H9 (cell line): ENCODE measurements at regions not wholly inside any gene's neighbourhood (a gene's known extent, or its start where the extent isn't known, plus 50 kb on each side); places are given as distances from the start of the nearest gene placed in this dataset.

Experiments used
- DNase-seq: peaks from one replicate; pipeline ENCODE4 v3.0.0-alpha.2; 2017
- H2AFZ ChIP-seq: one replicate; pipeline ENCODE4 v1.6.1; 2013; ENCODE audit warnings: mild to moderate bottlenecking, low read length, control low read depth, moderate library complexity
- H2AK5ac ChIP-seq: 2 replicates; pipeline ENCODE4 v1.6.1; 2013; ENCODE audit warnings: low read length, control low read depth, mixed read lengths; ENCODE audit not compliant: insufficient read length
- H2BK120ac ChIP-seq: one replicate; pipeline ENCODE4 v1.6.1; 2013; ENCODE audit warnings: low read depth, mild to moderate bottlenecking, low read length, control low read depth, inconsistent platforms; ENCODE audit not compliant: poor library complexity, severe bottlenecking
- H2BK12ac ChIP-seq: 2 replicates; pipeline ENCODE4 v1.6.1; 2013; ENCODE audit warnings: low read length, control low read depth, mixed read lengths, low read depth; ENCODE audit not compliant: insufficient read length
- H2BK15ac ChIP-seq: 2 replicates; pipeline ENCODE4 v1.6.1; 2013; ENCODE audit warnings: low read depth, low read length, control low read depth
- H2BK20ac ChIP-seq: one replicate; pipeline ENCODE4 v1.6.1; 2013; ENCODE audit warnings: low read depth, mild to moderate bottlenecking, low read length, control low read depth, inconsistent platforms; ENCODE audit not compliant: poor library complexity, severe bottlenecking
- H2BK5ac ChIP-seq: 2 replicates; pipeline ENCODE4 v1.6.1; 2013; ENCODE audit warnings: low read length, control low read depth, mixed read lengths; ENCODE audit not compliant: insufficient read length
- H3K14ac ChIP-seq: 2 replicates; pipeline ENCODE4 v1.6.1; 2013; ENCODE audit warnings: low read length, control low read depth; ENCODE audit not compliant: insufficient read depth
- H3K18ac ChIP-seq: 2 replicates; pipeline ENCODE4 v1.6.1; 2013; ENCODE audit warnings: low read depth, mild to moderate bottlenecking, mixed read lengths, low read length, control low read depth; ENCODE audit not compliant: insufficient read length
- H3K23ac ChIP-seq: 2 replicates; pipeline ENCODE4 v1.6.1; 2013; ENCODE audit warnings: low read length, control low read depth, mixed read lengths, low read depth; ENCODE audit not compliant: insufficient read length
- H3K23me2 ChIP-seq: 2 replicates; pipeline ENCODE4 v1.6.1; 2013; ENCODE audit warnings: low read depth, mild to moderate bottlenecking, mixed read lengths, low read length, control low read depth; ENCODE audit not compliant: insufficient read length, poor library complexity, severe bottlenecking
- H3K27ac ChIP-seq: 2 replicates; pipeline ENCODE4 v1.5.1; 2013; ENCODE audit warnings: low read length, control low read depth, mixed read lengths, low read depth; ENCODE audit not compliant: insufficient read length
- H3K27me3 ChIP-seq: 2 replicates; pipeline ENCODE4 v1.6.1; 2013; ENCODE audit warnings: low read length, control low read depth, inconsistent platforms; ENCODE audit not compliant: insufficient read depth
- H3K4ac ChIP-seq: 2 replicates; pipeline ENCODE4 v1.6.1; 2013; ENCODE audit warnings: low read depth, mild to moderate bottlenecking, control low read depth, inconsistent platforms, low read length, moderate library complexity
- H3K4me1 ChIP-seq: 2 replicates; pipeline ENCODE4 v1.6.1; 2013; ENCODE audit warnings: low read length, control low read depth, inconsistent platforms; ENCODE audit not compliant: insufficient read depth
- H3K4me2 ChIP-seq: 2 replicates; pipeline ENCODE4 v1.6.1; 2013; ENCODE audit warnings: low read length, control low read depth, mixed read lengths; ENCODE audit not compliant: insufficient read length, insufficient read depth
- H3K56ac ChIP-seq: 2 replicates; pipeline ENCODE4 v1.6.1; 2013; ENCODE audit warnings: low read depth, mild to moderate bottlenecking, mixed read lengths, low read length, control low read depth; ENCODE audit not compliant: insufficient read length
- H3K79me1 ChIP-seq: 2 replicates; pipeline ENCODE4 v1.6.1; 2013; ENCODE audit warnings: low read depth, mild to moderate bottlenecking, moderate library complexity, low read length, control low read depth, inconsistent platforms; ENCODE audit not compliant: insufficient read depth, poor library complexity, severe bottlenecking
- H3K79me2 ChIP-seq: 2 replicates; pipeline ENCODE4 v1.6.1; 2013; ENCODE audit warnings: low read length, control low read depth, inconsistent platforms; ENCODE audit not compliant: insufficient read depth
- H3K9ac ChIP-seq: 2 replicates; pipeline ENCODE4 v1.6.1; 2013; ENCODE audit warnings: low read length, control low read depth, mixed read lengths; ENCODE audit not compliant: insufficient read length; ENCODE audit errors: extremely low read depth
- H3K9me3 ChIP-seq: one replicate; pipeline ENCODE4 v1.6.1; 2013; ENCODE audit warnings: low read depth, low read length, inconsistent platforms; ENCODE audit not compliant: control insufficient read depth
- H3T11ph ChIP-seq: one replicate; pipeline ENCODE4 v1.6.1; 2013; ENCODE audit warnings: mild to moderate bottlenecking, low read length, control low read depth, inconsistent platforms
- H4K20me1 ChIP-seq: one replicate; pipeline ENCODE4 v1.6.1; 2013; ENCODE audit not compliant: control insufficient read depth, insufficient read length, insufficient read depth
- H4K5ac ChIP-seq: 2 replicates; pipeline ENCODE4 v1.6.1; 2013; ENCODE audit warnings: low read depth, mild to moderate bottlenecking, mixed read lengths, low read length, control low read depth; ENCODE audit not compliant: insufficient read length
- H4K8ac ChIP-seq: replicated peaks from 2 replicates; pipeline ENCODE4 v1.6.1; 2013; ENCODE audit warnings: low read length, control low read depth, mixed read lengths, low read depth; ENCODE audit not compliant: insufficient read length
- H4K91ac ChIP-seq: 2 replicates; pipeline ENCODE4 v1.6.1; 2013; ENCODE audit warnings: low read depth, mild to moderate bottlenecking, moderate library complexity, mixed read lengths, low read length, control low read depth; ENCODE audit not compliant: insufficient read length
- H3K27ac Mint-ChIP-seq, 3 experiments: 2 replicates in 2 of 3; 3 replicates in 1 of 3; pipeline ENCODE4 v1.8.0; 2020 to 2021; ENCODE audit warnings: mixed read lengths in 3 of 3, mild to moderate bottlenecking in 1 of 3, moderate library complexity in 1 of 3
- H3K27me3 Mint-ChIP-seq: 2 replicates; pipeline ENCODE4 v1.8.0; 2021; ENCODE audit warnings: low read depth, mild to moderate bottlenecking, moderate library complexity, mixed read lengths
- H3K36me3 Mint-ChIP-seq, 3 experiments: 2 replicates in 2 of 3; 3 replicates in 1 of 3; pipeline ENCODE4 v1.8.0; 2020 to 2021; ENCODE audit warnings: low read depth in 3 of 3, mixed read lengths in 3 of 3; ENCODE audit not compliant: insufficient read depth in 1 of 3
- H3K4me1 Mint-ChIP-seq, 2 experiments: 2 replicates each; pipeline ENCODE4 v1.8.0; 2020; ENCODE audit warnings: mixed read lengths in 2 of 2
- H3K4me3 Mint-ChIP-seq, 2 experiments: 2 replicates in 1 of 2; 3 replicates in 1 of 2; pipeline ENCODE4 v1.8.0; 2020 to 2021; ENCODE audit warnings: mild to moderate bottlenecking in 2 of 2, mixed read lengths in 2 of 2, moderate library complexity in 1 of 2
- H3K9me3 Mint-ChIP-seq, 2 experiments: 2 replicates in 1 of 2; 3 replicates in 1 of 2; pipeline ENCODE4 v1.8.0; 2020; ENCODE audit warnings: mild to moderate bottlenecking in 2 of 2, mixed read lengths in 2 of 2, moderate library complexity in 1 of 2
- CTCF ChIP-seq: fragments of 200-600 bp; sonication (generic); conservative IDR thresholded peaks from 3 replicates; pipeline ENCODE4 v1.8.0; 2021; ENCODE audit warnings: antibody characterized with exemption, mild to moderate bottlenecking
- WGBS: extraction: QIAGEN DNeasy Blood & Tissue Kit; methylation state at CpG from one replicate; pipeline ENCODE4 v1.1.7; 2013; ENCODE audit warnings: missing lambda C conversion rate, low lambda C conversion rate, mixed read lengths; ENCODE audit not compliant: insufficient read length; ENCODE audit errors: extremely low coverage; 5-methylcytosine and 5-hydroxymethylcytosine counted together

DNA sequence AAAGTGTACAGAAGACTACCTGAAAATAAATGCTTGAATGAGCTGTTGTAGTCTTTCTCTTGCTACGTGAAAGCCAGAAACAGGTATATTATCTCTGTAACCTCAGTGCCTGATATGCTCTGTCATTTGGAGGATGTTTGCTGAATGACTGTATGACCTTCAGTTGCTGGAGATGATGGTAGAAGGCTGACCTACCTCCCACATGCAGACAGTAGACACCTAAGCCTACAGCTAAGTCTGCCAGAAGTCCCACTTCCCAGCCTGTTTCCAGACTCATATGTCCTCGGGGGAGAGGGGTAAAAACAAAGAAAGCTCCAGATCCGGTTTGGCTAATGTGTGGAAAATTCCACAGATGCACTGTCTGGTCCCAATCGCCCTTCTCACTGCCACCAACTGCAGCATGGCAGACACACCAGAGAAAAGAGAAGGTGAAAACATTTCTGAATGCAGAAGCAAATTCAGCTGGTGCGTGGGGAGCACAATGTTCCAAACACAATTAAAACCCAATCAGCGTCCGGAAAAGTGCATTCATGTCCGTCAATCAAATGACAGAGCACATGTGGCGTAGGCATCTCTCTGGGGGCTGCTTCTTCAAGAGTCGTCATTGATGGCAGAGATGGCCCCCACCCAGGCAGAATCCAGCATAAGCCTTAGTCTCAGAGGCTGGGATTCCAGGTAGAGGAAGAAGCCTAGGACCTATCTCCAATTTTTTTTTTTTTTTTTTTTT lies 76.3 kb upstream of the TBX3 start:
- no peak overlapping the region for H4K8ac ChIP-seq
- no peak overlapping the region for H4K5ac ChIP-seq
- H2BK120ac ChIP-seq: no peak overlapping the region
- no peak for DNase-seq
- peaks cover 9 to 11% of the 10 kb centered on the region in 2 experiments for H3K4me1 Mint-ChIP-seq
- no peaks in the 10 kb centered on the region for H3K23me2 ChIP-seq
- H2AK5ac ChIP-seq: no peak overlapping the region
- no peak overlapping the region for H3K27ac Mint-ChIP-seq
- H4K91ac ChIP-seq: no peak overlapping the region
- no peak overlapping the region for H3T11ph ChIP-seq
- no peaks in the 10 kb centered on the region; the same call in 1 of the 2 replicates for H3K79me2 ChIP-seq
- no peak overlapping the region for H3K56ac ChIP-seq
- H4K20me1 ChIP-seq: no peaks in the 10 kb centered on the region
- H2BK20ac ChIP-seq: no peak overlapping the region
- H3K9me3 Mint-ChIP-seq: no peaks in the 10 kb centered on the region
- H3K4me3 Mint-ChIP-seq: no peak overlapping the region
- no peaks in the 10 kb centered on the region for H3K27me3 ChIP-seq
- no peak overlapping the region for H3K4me2 ChIP-seq
- H3K23ac ChIP-seq: no peak overlapping the region
- no peak overlapping the region for H3K14ac ChIP-seq
- no peaks in the 10 kb centered on the region for H3K79me1 ChIP-seq
- H3K9me3 ChIP-seq: no peaks in the 10 kb centered on the region
- H3K18ac ChIP-seq: no peak overlapping the region
- no peak overlapping the region for H2BK12ac ChIP-seq
- no peaks in the 10 kb centered on the region for H3K36me3 Mint-ChIP-seq
- H3K27me3 Mint-ChIP-seq: no peaks in the 10 kb centered on the region
- H3K4me1 ChIP-seq: no peaks in the 10 kb centered on the region
- H3K9ac ChIP-seq: no peak overlapping the region
- no peak overlapping the region for H3K4ac ChIP-seq
- no peak for TF ChIP-seq CTCF
- WGBS: no CpG with 5 or more reads among the region's 10 CpGs
- H2BK15ac ChIP-seq: no peak overlapping the region
- H3K27ac ChIP-seq: no peak overlapping the region
- H2AFZ ChIP-seq: no peak overlapping the region
- H2BK5ac ChIP-seq: no peak overlapping the region
